Glomerular visceral epithelial cell (primary cell): ENCODE measurements at regions not wholly inside any gene's neighbourhood (a gene's known extent, or its start where the extent isn't known, plus 50 kb on each side); places are given as distances from the start of the nearest gene placed in this dataset.

Source experiments
- DNase-seq: peaks from one replicate; pipeline ENCODE4 v3.0.0-alpha.2; 2016; ENCODE audit errors: extremely low spot score

- DNase-seq: no peak
These were observed 137.4 kb downstream of the CEP135 start for GRCh38 chr4:56086073-56086541.

DNA sequence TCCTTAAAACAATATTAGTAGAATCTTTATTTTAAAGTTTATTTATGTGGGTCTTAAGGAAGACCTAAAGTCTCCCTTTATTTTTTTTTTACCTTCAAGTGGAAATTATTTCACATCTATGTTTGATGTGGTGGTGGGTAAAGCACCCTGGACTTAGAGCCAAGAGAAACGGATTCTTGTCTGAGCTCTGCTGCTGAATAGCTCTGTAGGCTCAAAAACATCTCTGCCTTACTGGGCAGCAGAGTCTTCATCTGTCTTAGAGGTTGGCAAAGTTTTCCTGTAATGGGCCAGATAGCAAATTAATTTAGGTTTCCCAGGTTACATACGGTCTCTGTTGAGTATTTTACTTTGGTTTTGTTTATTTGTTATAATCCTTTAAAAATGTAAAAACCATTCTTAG is 136.5 kb downstream of the CEP135 start:
- no peak for DNase-seq

DNA sequence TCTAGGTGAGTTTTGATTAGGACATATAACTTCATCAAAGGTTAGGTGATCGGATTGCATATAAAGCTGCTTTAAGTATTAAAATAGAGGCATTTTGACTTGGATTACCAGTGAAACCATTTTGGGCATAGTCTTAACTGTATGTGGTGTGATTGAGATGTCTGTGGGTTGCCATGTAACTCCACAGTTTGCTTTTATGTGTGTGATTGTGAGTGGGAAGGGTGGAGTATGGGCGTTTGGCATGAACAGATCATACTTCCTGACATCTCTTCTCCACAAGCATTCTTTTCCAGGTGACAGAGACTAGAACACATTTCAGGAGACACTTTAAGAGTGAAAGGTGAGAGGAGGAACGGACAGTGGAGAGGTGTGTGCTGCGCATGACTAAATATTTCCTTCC is 136.1 kb downstream of the CEP135 start:
- no peak for DNase-seq
